Kidney (tissue), 13 donors: ENCODE measurements at regions not wholly inside any gene's neighbourhood (a gene's known extent, or its start where the extent isn't known, plus 50 kb on each side); places are given as distances from the start of the nearest gene placed in this dataset.

Experiments used
- DNase-seq, 5 donors: peaks; one replicate each; pipeline ENCODE4 v3.0.0-alpha.2; 2013 to 2020
- FAIRE-seq: peaks from 2 replicates; lab custom pipeline; 2012; peaks lifted over from hg19 to GRCh38; lab: Jason Lieb, UNC
- H3K27ac ChIP-seq, 2 donors: one replicate each; pipeline ENCODE4 v1.7.0; 2013; ENCODE audit warnings: low read depth in 2 of 2, low read length in 2 of 2, inconsistent platforms in 1 of 2
- H3K27me3 ChIP-seq: one replicate; pipeline ENCODE4 v1.7.1; 2013; ENCODE audit warnings: low read length, inconsistent platforms; ENCODE audit not compliant: control insufficient read depth, insufficient read depth
- H3K36me3 ChIP-seq, 3 donors: one replicate each; pipeline versions ENCODE4 v1.7.0 to v1.7.1; 2013; ENCODE audit warnings: low read length in 3 of 3, control low read depth in 1 of 3, inconsistent platforms in 1 of 3; ENCODE audit not compliant: insufficient read depth in 3 of 3, control insufficient read depth in 2 of 3
- H3K4me1 ChIP-seq, 3 donors: one replicate each; pipeline versions ENCODE4 v1.7.0 to v1.7.1; 2013; ENCODE audit warnings: low read length in 3 of 3, inconsistent platforms in 1 of 3, low read depth in 1 of 3; ENCODE audit not compliant: control insufficient read depth in 2 of 3, insufficient read depth in 2 of 3
- H3K4me3 ChIP-seq, 3 donors: one replicate each; pipeline versions ENCODE4 v1.7.0 to v1.8.1; 2013; ENCODE audit warnings: low read length in 3 of 3, control low read depth in 1 of 3, inconsistent platforms in 1 of 3
- H3K9ac ChIP-seq, 3 donors: one replicate each; pipeline versions ENCODE4 v1.7.0 to v1.7.1; 2013; ENCODE audit warnings: low read length in 3 of 3, control low read depth in 1 of 3, inconsistent platforms in 1 of 3
- H3K9me3 ChIP-seq, 3 donors: one replicate each; pipeline versions ENCODE4 v1.7.0 to v1.7.1; 2013; ENCODE audit warnings: low read length in 3 of 3, control low read depth in 1 of 3, inconsistent platforms in 1 of 3; ENCODE audit not compliant: control insufficient read depth in 2 of 3, insufficient read depth in 1 of 3
- intact Hi-C: fragments of 100-400 bp; cut with DNase I; formaldehyde crosslinking; loops from one replicate; pipeline ENCODE4 v1.11.1; 2022
- TF ChIP-seq, protein P1 (sequence below): IDR thresholded peaks from 3 replicates; pipeline ENCODE4 v1.5.1; 2012; ENCODE audit warnings: mild to moderate bottlenecking, moderate library complexity, borderline replicate concordance; ENCODE audit not compliant: insufficient read depth; ENCODE audit errors: extremely low read depth
- donor health status: control.
- donor health status: control.
- donor health status: control.
- donor health status: control.
- donor health status: control.
- donor health status: DM: yes; HTN: yes; CAD: no.
- donor health status: Normal renal cell carcinoma (clear cell type).

DNA sequence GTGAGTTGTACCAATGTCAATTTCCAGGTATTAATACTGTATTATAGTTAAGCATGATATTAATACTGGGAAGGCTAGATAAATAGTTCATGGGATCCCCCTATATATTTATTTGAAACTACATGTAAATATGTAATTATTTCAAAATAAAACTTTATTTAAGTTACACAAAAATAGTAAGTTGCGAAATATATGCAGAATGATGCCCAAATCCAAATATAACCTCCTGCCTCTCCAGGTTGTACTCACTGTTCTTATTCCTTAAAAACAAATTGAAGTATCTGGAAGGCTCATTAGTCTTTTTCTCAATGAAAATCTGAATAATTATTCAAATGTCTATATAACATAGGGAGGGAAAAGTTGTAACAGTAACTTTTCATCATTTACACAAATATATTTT lies 161.9 kb upstream of the DEFB112 start:
- H3K9me3 ChIP-seq = peaks cover 0 to 3% (median 0%) of the 10 kb centered on the region in 3 donors
- H3K4me3 ChIP-seq = no peak overlapping the region
- no peaks in the 10 kb centered on the region for H3K27me3 ChIP-seq
- no peak overlapping the region for H3K9ac ChIP-seq
- H3K4me1 ChIP-seq = no peaks in the 10 kb centered on the region
- DNase-seq = no peak
- no peak overlapping the region for H3K27ac ChIP-seq
- TF ChIP-seq, protein P1, sequence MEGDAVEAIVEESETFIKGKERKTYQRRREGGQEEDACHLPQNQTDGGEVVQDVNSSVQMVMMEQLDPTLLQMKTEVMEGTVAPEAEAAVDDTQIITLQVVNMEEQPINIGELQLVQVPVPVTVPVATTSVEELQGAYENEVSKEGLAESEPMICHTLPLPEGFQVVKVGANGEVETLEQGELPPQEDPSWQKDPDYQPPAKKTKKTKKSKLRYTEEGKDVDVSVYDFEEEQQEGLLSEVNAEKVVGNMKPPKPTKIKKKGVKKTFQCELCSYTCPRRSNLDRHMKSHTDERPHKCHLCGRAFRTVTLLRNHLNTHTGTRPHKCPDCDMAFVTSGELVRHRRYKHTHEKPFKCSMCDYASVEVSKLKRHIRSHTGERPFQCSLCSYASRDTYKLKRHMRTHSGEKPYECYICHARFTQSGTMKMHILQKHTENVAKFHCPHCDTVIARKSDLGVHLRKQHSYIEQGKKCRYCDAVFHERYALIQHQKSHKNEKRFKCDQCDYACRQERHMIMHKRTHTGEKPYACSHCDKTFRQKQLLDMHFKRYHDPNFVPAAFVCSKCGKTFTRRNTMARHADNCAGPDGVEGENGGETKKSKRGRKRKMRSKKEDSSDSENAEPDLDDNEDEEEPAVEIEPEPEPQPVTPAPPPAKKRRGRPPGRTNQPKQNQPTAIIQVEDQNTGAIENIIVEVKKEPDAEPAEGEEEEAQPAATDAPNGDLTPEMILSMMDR = no peak
- no peaks in the 10 kb centered on the region for H3K36me3 ChIP-seq
- no peak for FAIRE-seq
- intact Hi-C loops = no loop called here

DNA sequence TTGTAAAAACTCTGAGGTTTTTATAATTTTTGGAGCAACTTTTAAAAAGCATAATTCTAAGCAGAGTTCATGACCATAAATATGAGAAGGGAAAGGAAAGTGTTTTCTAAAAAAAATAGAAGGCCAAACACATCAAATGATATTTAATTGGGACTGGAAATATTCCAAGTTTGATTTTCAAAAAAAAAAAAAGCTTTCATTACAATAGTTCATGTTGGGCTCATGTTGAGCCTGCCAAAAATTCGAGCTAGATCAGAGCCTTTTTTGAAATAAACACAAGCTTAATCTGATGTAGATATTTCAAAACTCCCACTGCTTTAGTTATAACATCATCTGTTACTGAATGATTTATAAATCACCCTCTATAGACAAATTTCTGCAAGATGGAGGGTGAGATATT lies 163.4 kb upstream of the DEFB112 start:
- FAIRE-seq (no peak), DNase-seq (no peak)
- H3K27me3 ChIP-seq = no peaks in the 10 kb centered on the region
- H3K9me3 ChIP-seq = peaks cover 0 to 3% (median 0%) of the 10 kb centered on the region in 3 donors
- H3K9ac ChIP-seq = no peak overlapping the region
- H3K4me1 ChIP-seq = no peaks in the 10 kb centered on the region
- no peak overlapping the region for H3K27ac ChIP-seq
- no peak overlapping the region for H3K4me3 ChIP-seq
- intact Hi-C loops = no loop called here
- no peaks in the 10 kb centered on the region for H3K36me3 ChIP-seq
- TF ChIP-seq, protein P1 = no peak

DNA sequence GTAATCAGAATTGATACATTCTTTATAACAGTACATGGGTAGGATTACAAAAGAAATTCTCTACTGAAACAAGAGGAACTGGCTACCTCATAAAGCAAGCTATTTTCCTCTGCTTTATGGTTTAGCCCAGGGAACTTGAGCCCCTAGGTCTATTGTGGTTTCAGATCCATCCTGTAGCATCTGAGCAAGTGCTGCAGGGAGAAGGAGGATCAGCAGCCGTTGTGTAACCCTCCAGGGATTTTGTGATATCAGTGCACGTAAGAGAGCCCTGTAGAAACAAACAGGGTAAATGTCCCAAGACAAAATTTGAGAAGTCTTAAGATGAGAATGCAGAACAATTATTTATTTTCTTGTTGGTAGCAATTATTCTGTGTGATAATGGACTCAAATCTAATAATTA lies 165.2 kb upstream of the DEFB112 start:
- DNase-seq (no peak), FAIRE-seq (no peak)
- Histone ChIP-seq H3K36me3 (no peaks in the 10 kb centered on the region), H3K4me1 (no peaks in the 10 kb centered on the region), H3K27ac (no peak overlapping the region), H3K9me3 (no peaks in the 10 kb centered on the region), H3K27me3 (no peaks in the 10 kb centered on the region), H3K9ac (no peak overlapping the region), H3K4me3 (no peak overlapping the region)
- intact Hi-C loops = no loop called here
- TF ChIP-seq, protein P1 = no peak

DNA sequence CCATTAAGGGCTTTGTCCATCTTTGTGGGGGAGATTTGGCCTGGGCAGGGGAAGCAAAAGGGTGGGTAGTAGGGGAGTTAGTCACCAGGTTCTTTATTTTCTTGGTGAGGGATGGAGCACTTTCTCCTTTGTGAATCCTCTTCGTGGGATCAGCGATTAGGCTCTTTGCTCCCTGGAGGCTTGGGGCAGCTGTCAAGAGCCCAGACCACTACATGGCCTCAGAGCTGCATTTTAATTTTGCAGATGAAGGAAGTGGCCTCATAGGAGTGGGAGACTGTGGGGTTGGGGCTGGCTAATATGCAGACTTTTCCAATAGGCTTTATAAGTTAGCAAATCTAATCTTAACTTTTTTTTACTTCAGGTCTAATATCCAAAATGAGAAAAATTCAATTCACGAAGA lies 168.1 kb upstream of the DEFB112 start:
- Histone ChIP-seq H3K9ac (no peak overlapping the region), H3K4me3 (no peak overlapping the region), H3K27ac (no peak overlapping the region), H3K36me3 (no peaks in the 10 kb centered on the region), H3K27me3 (no peaks in the 10 kb centered on the region), H3K4me1 (no peaks in the 10 kb centered on the region), H3K9me3 (no peaks in the 10 kb centered on the region)
- FAIRE-seq (no peak), DNase-seq (no peak)
- intact Hi-C loops = no loop called here
- TF ChIP-seq, protein P1 = no peak
